Natural killer cell (primary cell): ENCODE measurements at regions not wholly inside any gene's neighbourhood (a gene's known extent, or its start where the extent isn't known, plus 50 kb on each side); places are given as distances from the start of the nearest gene placed in this dataset.

ENCODE experiments used
- ATAC-seq, 3 donors: fragments of 150-1000 bp in 2 of 3; fragments of 200-7000 bp in 1 of 3; cut with Tn5 transposase; 1 replicate in 1 of 3; 2 replicates in 2 of 3; pipeline ENCODE4 v1.10.0; 2021; ENCODE audit warnings: mild to moderate bottlenecking in 2 of 3, moderate library complexity in 2 of 3
- DNase-seq, 2 donors: peaks; one replicate each; pipeline versions ENCODE4 v3.0.0 to v3.0.0-alpha.2; 2013 to 2021; ENCODE audit warnings: mixed read lengths in 1 of 2
- H3K27ac ChIP-seq: one replicate; pipeline ENCODE4 v1.5.1; 2013; ENCODE audit warnings: mild to moderate bottlenecking, low read length
- H3K27me3 ChIP-seq: one replicate; pipeline ENCODE4 v1.6.1; 2013; ENCODE audit warnings: low read length; ENCODE audit not compliant: control insufficient read depth, insufficient read depth
- H3K36me3 ChIP-seq: one replicate; pipeline ENCODE4 v1.6.1; 2013; ENCODE audit warnings: low read length; ENCODE audit not compliant: control insufficient read depth, insufficient read depth
- H3K4me1 ChIP-seq: one replicate; pipeline ENCODE4 v1.6.1; 2013; ENCODE audit warnings: low read length; ENCODE audit not compliant: control insufficient read depth, insufficient read depth
- H3K4me3 ChIP-seq: one replicate; pipeline ENCODE4 v1.5.1; 2013; ENCODE audit warnings: low read length
- H3K9me3 ChIP-seq: one replicate; pipeline ENCODE4 v1.6.1; 2013; ENCODE audit warnings: low read length; ENCODE audit not compliant: control insufficient read depth, insufficient read depth
- H3K27ac Mint-ChIP-seq, 2 donors: one replicate each; pipeline ENCODE4 v1.8.0; 2022; ENCODE audit warnings: mild to moderate bottlenecking in 2 of 2, mixed read lengths in 2 of 2, moderate library complexity in 1 of 2
- H3K27me3 Mint-ChIP-seq, 2 donors: one replicate each; pipeline ENCODE4 v1.8.0; 2022; ENCODE audit warnings: low read depth in 2 of 2, mixed read lengths in 2 of 2
- H3K36me3 Mint-ChIP-seq: one replicate; pipeline ENCODE4 v1.8.0; 2022; ENCODE audit warnings: mixed read lengths
- H3K4me1 Mint-ChIP-seq, 2 donors: one replicate each; pipeline ENCODE4 v1.8.0; 2022; ENCODE audit warnings: mixed read lengths in 2 of 2
- H3K4me3 Mint-ChIP-seq: one replicate; pipeline ENCODE4 v1.8.0; 2022; ENCODE audit warnings: mild to moderate bottlenecking, moderate library complexity, mixed read lengths
- H3K9me3 Mint-ChIP-seq, 2 donors: one replicate each; pipeline ENCODE4 v1.8.0; 2022; ENCODE audit warnings: mixed read lengths in 2 of 2
- CTCF ChIP-seq: fragments of 200-600 bp; IDR thresholded peaks from one replicate; pipeline ENCODE4 v1.8.0; 2022; ENCODE audit warnings: antibody characterized with exemption
- WGBS: methylation state at CpG from one replicate; pipeline ENCODE4 v1.1.7; 2013; ENCODE audit warnings: missing lambda C conversion rate; ENCODE audit not compliant: insufficient coverage; 5-methylcytosine and 5-hydroxymethylcytosine counted together
- intact Hi-C: fragments of 100-400 bp; cut with micrococcal nuclease; formaldehyde crosslinking; loops from one replicate; pipeline ENCODE4 v1.14.2; 2022

DNA sequence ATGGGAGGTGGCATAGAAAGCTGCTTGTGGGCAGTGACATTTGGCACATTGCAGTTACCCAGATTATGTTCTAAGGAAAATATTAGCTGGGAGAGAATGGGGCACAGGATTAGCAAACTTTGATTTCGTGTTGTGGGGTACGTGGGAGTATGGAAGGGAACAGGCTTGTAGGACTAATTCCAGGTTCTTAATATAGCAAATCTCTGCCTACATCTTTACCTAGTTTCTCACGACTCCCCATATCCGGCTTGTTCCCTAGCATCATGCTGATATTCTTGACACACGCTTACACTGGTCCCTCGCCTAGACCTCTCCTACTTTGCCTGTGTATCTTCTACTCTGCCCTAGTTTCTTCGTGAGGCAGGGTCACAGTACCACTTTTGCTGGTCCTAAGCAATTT, 293.9 kb upstream of the PLXNA2 start:
- intact Hi-C loops: no loop called here
- no peak for DNase-seq
- no peak overlapping the region for H3K4me3 Mint-ChIP-seq
- H3K36me3 Mint-ChIP-seq: no peaks in the 10 kb centered on the region
- Histone ChIP-seq H3K4me3 (no peak overlapping the region), H3K27ac (no peak overlapping the region), H3K27me3 (no peaks in the 10 kb centered on the region), H3K36me3 (no peaks in the 10 kb centered on the region), H3K9me3 (no peaks in the 10 kb centered on the region), H3K4me1 (peaks cover 7% of the 10 kb centered on the region)
- peaks cover 3 to 4% of the 10 kb centered on the region in 2 donors for H3K9me3 Mint-ChIP-seq
- WGBS: 88% methylated on average over 5 of the region's 7 CpGs
- no peak for ATAC-seq
- no peak overlapping the region for H3K27ac Mint-ChIP-seq
- no peaks in the 10 kb centered on the region for H3K27me3 Mint-ChIP-seq
- no peak for TF ChIP-seq CTCF
- H3K4me1 Mint-ChIP-seq: peaks cover 0 to 4% of the 10 kb centered on the region in 2 donors

GRCh38 chr1:208538587-208538986, 294.4 kb upstream of the PLXNA2 start:
- DNase-seq: no peak
- no peak overlapping the region for H3K27ac ChIP-seq
- peaks cover 0 to 9% of the 10 kb centered on the region in 2 donors for H3K4me1 Mint-ChIP-seq
- peak in 1 of 3 donors; percentile 64 for ATAC-seq
- intact Hi-C loops: no loop called here
- H3K4me3 ChIP-seq: no peak overlapping the region
- H3K4me1 ChIP-seq: peaks cover 7% of the 10 kb centered on the region
- 89% methylated on average over 5 of the region's 5 CpGs for WGBS
- no peak for TF ChIP-seq CTCF
- no peaks in the 10 kb centered on the region for H3K27me3 Mint-ChIP-seq
- peaks cover 3 to 6% of the 10 kb centered on the region in 2 donors for H3K9me3 Mint-ChIP-seq
- H3K36me3 Mint-ChIP-seq: no peaks in the 10 kb centered on the region
- no peak overlapping the region for H3K27ac Mint-ChIP-seq
- H3K9me3 ChIP-seq: no peaks in the 10 kb centered on the region
- H3K36me3 ChIP-seq: no peaks in the 10 kb centered on the region
- no peaks in the 10 kb centered on the region for H3K27me3 ChIP-seq
- H3K4me3 Mint-ChIP-seq: no peak overlapping the region

DNA sequence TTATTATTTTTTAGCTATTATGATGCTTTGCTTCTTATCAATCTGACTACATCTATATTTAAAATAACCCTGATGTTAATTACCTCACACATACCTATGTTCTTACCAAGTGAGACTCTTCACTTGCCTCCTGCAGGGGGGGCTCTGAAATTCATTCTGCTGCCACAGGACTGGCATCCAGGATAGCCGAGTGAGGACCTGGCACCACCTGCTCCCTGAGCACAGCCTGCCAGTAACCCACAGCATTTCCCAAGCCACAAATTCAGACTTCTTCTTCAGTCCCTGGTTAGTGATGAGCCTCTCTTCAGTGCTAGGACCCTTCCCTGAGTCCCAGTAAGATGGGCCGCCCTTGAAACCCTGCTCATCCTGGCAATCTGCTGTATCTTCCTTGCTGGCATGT, 296.5 kb upstream of the PLXNA2 start:
- Histone ChIP-seq H3K9me3 (no peaks in the 10 kb centered on the region), H3K36me3 (no peaks in the 10 kb centered on the region), H3K27ac (no peak overlapping the region), H3K4me1 (peaks cover 7% of the 10 kb centered on the region), H3K27me3 (no peaks in the 10 kb centered on the region), H3K4me3 (no peak overlapping the region)
- Mint-ChIP-seq H3K36me3 (no peaks in the 10 kb centered on the region), H3K27ac (no peak overlapping the region), H3K27me3 (no peaks in the 10 kb centered on the region), H3K4me1 (peaks cover 0 to 9% of the 10 kb centered on the region in 2 donors), H3K9me3 (peaks cover 3 to 6% of the 10 kb centered on the region in 2 donors), H3K4me3 (no peak overlapping the region)
- intact Hi-C loops: no loop called here
- 95% methylated on average over 2 of the region's 2 CpGs for WGBS
- ATAC-seq (no peak), DNase-seq (no peak)
- TF ChIP-seq CTCF: no peak

DNA sequence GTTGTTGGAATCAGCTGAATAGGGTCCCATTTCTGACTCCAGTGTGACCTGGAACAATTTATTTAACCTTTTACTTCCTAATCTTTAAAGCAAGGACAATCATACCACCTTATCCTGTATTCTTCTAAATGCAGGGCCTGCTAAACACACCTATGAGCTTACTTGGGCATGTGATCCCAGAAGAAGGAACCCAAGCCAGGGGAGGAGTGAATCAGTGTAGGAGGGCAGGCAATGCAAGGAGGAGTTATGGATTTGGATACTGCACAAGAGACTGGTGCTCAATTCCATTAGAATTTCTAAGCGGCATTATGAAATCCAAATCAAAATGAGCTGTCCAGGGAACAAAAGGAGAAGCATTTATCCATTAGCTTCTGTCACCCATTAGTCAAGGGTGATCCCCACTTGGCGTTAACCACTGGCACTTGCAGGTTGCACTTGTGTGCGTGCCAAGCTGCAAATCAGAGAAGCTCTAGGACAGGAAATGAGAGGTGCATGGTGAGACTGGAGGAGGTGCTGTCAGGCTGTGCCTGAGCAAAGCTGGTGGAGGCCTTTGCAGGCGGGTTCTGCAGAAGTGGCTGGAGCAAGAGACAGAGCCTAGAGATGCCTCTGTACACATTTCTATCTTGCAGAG, 297.2 kb upstream of the PLXNA2 start:
- Mint-ChIP-seq H3K27me3 (no peaks in the 10 kb centered on the region), H3K27ac (no peak overlapping the region), H3K36me3 (no peaks in the 10 kb centered on the region), H3K9me3 (peaks cover 3 to 6% of the 10 kb centered on the region in 2 donors), H3K4me3 (no peak overlapping the region), H3K4me1 (peaks cover 0 to 9% of the 10 kb centered on the region in 2 donors)
- peak in 1 of 2 donors; percentile 22 for DNase-seq
- Histone ChIP-seq H3K4me3 (no peak overlapping the region), H3K36me3 (no peaks in the 10 kb centered on the region), H3K27ac (no peak overlapping the region), H3K9me3 (no peaks in the 10 kb centered on the region), H3K4me1 (peaks cover 7% of the 10 kb centered on the region), H3K27me3 (no peaks in the 10 kb centered on the region)
- intact Hi-C loops: no loop called here
- TF ChIP-seq CTCF: no peak
- 64% methylated on average over 4 of the region's 4 CpGs for WGBS
- ATAC-seq: peak in 2 of 3 donors; percentile 37 to 38
